ENCODE measurements at regions not wholly inside any gene's neighbourhood (a gene's known extent, or its start where the extent isn't known, plus 50 kb on each side); places are given as distances from the start of the nearest gene placed in this dataset.
"Not testable (repeated sequence)": the region's sequence is repeated elsewhere in the genome, so short reads cannot be mapped to it uniquely, and the experiment has no call there.

DNA sequence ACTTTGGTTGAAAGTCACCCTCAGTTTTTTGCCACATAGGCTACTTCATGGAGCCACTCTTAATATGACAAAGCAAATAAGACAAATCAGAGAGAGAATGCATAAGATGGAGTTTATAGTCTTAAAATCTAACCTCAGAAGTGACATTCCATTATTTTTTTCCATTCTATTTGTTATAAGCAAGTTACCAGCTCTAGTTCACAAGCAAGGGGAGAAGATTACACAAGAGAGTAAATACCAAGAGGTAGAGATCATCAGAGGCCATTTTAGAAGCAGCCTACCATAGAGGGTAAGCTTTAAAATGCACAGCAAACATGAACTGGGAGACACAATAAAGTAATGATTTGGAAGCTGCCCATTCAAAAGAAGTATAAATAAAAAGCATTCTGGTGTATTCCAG lies 651.3 kb upstream of the MEF2C start:
- DNase-seq, result no peak

GRCh38 chr5:89524785-89525184 lies 641.8 kb upstream of the MEF2C start:
- DNase-seq, result no peak

GRCh38 chr5:89523867-89524266 lies 640.9 kb upstream of the MEF2C start:
- DNase-seq, result not testable (repeated sequence)

- no peak for DNase-seq
Observed at GRCh38 chr5:89520771-89521170, 637.8 kb upstream of the MEF2C start.

GRCh38 chr5:89513299-89514044 lies 630.5 kb upstream of the MEF2C start:
- DNase-seq, result no peak

- no peak for DNase-seq
Observed at GRCh38 chr5:89504051-89504450, 621.1 kb upstream of the MEF2C start.

GRCh38 chr5:89499787-89500186 lies 616.8 kb upstream of the MEF2C start:
- DNase-seq, result peak; percentile 17

GRCh38 chr5:89498699-89499098 lies 615.7 kb upstream of the MEF2C start:
- DNase-seq, result no peak

- no peak for DNase-seq
Observed at GRCh38 chr5:89493414-89493813, 610.4 kb upstream of the MEF2C start.

GRCh38 chr5:89484962-89485361 lies 602.0 kb upstream of the MEF2C start:
- DNase-seq, result no peak

DNA sequence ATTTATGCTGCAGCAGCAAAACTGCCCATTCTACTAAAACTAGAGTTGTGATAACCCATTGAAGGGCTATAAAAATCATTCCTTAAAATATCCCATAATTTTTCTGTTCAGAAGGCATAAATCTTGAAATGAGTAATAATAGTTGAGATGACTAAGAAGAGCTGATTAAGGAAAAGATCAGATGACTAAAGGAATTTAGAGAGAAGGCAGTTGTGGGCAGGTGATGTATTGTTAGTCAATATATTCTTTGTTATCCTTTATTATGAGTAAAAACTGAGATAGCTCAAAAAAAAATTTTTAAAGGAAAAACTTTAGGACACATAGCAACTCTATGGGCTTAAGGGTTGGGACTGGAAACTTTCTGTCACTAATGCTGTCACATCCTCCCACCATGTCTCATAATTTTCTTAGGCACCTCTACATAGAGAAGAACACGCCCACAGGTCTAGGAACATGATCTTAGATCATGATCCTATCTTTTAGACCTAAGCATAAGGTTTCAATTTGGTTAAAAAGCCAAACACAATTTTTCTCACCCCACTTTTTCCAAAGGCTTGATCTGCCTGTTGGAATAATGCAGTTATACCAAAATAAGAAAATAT lies 597.5 kb upstream of the MEF2C start:
- no peak for DNase-seq

GRCh38 chr5:89478851-89479250 lies 595.9 kb upstream of the MEF2C start:
- no peak for DNase-seq

DNA sequence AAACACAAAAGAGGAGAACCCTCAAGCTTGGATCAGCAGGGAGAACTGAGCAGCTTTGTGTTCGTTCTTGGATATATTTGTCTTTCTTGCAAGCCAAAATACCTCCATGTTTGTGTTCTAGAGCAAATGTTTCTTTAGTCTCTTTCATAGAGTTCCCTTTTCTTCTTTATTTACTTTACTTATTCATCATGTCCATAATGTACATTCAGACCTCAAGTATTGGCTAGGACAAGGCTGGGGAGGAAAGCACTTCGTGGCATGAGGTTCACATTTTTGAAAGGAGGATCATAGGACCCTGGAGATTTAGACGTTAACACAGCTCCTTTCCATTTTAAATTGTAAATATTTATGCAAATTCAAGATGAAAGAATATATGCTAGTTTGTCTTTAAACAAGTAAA lies 590.2 kb upstream of the MEF2C start:
- DNase-seq, result no peak

DNA sequence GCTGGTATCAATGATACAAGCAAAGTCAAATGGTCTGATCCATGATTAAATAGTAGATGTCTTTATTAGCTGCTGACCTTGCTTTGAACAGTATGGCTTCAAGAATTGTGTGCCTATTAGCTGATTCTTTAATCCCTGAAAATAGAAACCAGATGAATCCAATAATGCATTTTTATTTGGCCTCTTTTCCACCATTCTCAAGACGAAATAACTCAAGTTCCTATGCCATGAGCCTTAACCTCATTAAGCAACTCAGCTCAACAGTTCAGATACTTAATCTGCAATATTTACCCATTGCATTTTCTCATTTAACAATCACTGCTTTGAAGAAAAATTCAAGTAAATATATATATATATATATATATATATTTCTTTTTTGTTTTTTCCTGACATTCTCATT lies 588.6 kb upstream of the MEF2C start:
- no peak for DNase-seq

- no peak for DNase-seq
Observed at GRCh38 chr5:89471115-89471514, 588.1 kb upstream of the MEF2C start.

GRCh38 chr5:89470658-89471057 lies 587.7 kb upstream of the MEF2C start:
- DNase-seq, result no peak

GRCh38 chr5:89458332-89458656 lies 575.3 kb upstream of the MEF2C start:
- no peak for DNase-seq

GRCh38 chr5:89457411-89458331 lies 574.7 kb upstream of the MEF2C start:
- peak; percentile 43 for DNase-seq

DNA sequence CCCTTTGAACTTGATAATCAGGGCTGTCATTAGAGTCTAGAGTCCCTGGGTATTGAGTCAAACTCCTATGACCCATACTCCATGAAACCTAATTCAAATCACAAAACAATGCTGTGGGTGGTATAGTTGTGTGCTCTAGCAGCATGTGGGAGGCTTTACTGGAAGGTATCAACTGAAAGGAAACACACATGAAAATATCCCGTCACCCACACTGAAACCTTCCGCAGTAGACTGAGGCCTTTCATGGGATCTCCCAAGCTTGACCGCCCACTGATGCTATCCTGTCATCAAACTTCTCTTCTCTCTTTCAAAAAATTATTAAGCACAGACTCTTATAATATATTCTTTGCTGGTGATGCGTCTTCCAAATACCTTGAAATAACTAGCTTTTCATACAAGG lies 569.1 kb upstream of the MEF2C start:
- no peak for DNase-seq

- no peak for DNase-seq
Observed at GRCh38 chr5:89451263-89451662, 568.3 kb upstream of the MEF2C start.

DNA sequence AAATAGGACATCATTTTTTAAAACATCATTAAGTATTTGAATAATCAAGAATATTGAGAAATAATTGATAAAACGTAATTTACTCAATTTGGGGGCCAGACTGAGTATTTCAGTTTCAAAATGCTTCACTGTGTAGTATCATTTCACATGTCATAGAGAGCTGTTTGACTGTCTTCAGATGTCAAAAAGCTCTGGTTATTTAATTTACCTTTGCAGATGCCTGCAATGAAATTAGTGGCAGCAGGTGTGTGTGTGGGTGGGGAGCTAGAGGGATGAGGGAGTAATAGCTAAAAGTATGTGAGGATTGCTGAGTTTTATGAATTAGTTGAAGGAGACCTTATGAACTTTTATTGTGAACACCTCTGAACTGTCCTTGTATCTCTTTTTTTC lies 567.2 kb upstream of the MEF2C start:
- DNase-seq, result no peak

DNA sequence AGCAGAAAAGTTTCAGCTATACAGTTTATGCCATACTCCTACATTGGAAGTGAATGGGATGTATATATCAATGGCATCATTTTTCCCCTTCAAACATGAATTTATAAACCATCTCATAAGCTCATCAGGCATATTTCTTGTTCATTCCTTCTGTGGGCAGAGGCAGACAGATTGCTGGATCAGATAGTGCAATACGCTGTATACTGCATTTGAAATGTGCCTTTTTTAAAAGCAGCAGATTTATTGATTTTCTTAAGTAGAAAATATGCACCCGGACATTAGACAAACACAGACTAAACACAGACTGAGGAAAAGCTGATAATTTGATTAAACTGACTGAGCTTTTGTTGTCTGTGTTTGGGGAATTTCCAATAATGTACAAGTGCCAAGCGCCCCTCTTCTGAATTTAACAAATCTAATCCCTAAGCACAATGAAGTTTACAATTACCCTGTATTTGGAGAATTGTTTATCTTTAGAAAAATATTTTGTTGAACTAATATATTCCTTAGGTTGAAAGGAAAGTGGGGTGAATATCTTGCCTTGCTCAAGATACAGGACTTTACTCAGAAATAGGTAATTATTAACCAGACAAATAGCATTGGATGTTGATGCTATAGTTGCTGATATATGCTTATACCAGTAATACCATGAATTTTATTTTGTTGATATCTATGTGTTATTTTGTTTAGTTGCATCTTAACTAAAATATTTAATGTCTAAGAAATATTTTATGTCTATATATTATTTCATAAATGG lies 566.6 kb upstream of the MEF2C start:
- DNase-seq, result no peak

DNA sequence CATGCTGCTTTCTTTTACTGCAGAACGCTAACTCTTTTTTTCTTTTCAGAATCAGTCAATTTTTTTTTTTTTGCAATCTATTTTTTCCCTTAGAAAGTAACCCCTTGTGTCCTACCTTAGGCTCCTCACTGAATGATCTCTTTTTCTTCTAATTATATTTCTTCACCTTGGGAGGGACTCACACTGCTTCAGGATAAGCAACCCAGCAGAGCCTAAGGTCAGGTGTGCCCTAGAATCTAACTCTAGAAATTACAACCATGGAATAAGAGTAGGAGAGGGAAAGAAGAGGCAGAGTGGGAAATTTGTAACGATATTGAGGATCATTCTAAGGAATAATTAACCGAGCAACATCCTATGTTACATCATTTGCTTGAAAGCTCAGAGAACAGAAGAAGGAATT lies 564.0 kb upstream of the MEF2C start:
- no peak for DNase-seq
